Keratinocyte (primary cell): ENCODE measurements at regions not wholly inside any gene's neighbourhood (a gene's known extent, or its start where the extent isn't known, plus 50 kb on each side); places are given as distances from the start of the nearest gene placed in this dataset.

Source experiments
- DNase-seq: peaks from one replicate; pipeline ENCODE4 v3.0.0-alpha.2; 2011; ENCODE audit warnings: low read depth, missing footprints, low spot score
- FAIRE-seq: peaks from 2 replicates; lab custom pipeline; 2011; peaks lifted over from hg19 to GRCh38; lab: Jason Lieb, UNC
- H2AFZ ChIP-seq: 2 replicates; pipeline ENCODE4 v1.6.0; 2012; ENCODE audit warnings: low read length, control low read depth, inconsistent platforms; ENCODE audit not compliant: control insufficient read depth
- H3K27ac ChIP-seq: 2 replicates; pipeline ENCODE4 v1.5.1; 2011; ENCODE audit warnings: low read length; ENCODE audit not compliant: control insufficient read depth, insufficient read depth
- H3K27me3 ChIP-seq: 3 replicates; pipeline ENCODE4 v1.6.0; 2011; ENCODE audit warnings: low read length; ENCODE audit not compliant: control insufficient read depth, insufficient read depth; ENCODE audit errors: extremely low read depth
- H3K36me3 ChIP-seq, 2 experiments: 2 replicates in 1 of 2; 3 replicates in 1 of 2; pipeline ENCODE4 v1.5.1; 2011; ENCODE audit warnings: low read length in 2 of 2, mild to moderate bottlenecking in 1 of 2; ENCODE audit not compliant: control insufficient read depth in 2 of 2, insufficient read depth in 2 of 2; ENCODE audit errors: extremely low read depth in 1 of 2
- H3K4me1 ChIP-seq: 3 replicates; pipeline ENCODE4 v1.5.1; 2011; ENCODE audit warnings: low read length; ENCODE audit not compliant: control insufficient read depth, insufficient read depth; ENCODE audit errors: extremely low read depth
- H3K4me2 ChIP-seq: 3 replicates; pipeline ENCODE4 v1.6.0; 2011; ENCODE audit warnings: low read depth, low read length; ENCODE audit not compliant: control insufficient read depth, insufficient read depth; ENCODE audit errors: extremely low read depth
- H3K4me3 ChIP-seq, 3 experiments: fragments of 200-600 bp in 1 of 3; sonication (generic) in 1 of 3; 2 replicates in 2 of 3; 3 replicates in 1 of 3; pipeline ENCODE4 v1.5.1; 2011 to 2016; ENCODE audit warnings: low read length in 3 of 3, mild to moderate bottlenecking in 3 of 3, control low read depth in 2 of 3, inconsistent platforms in 1 of 3, low read depth in 1 of 3, mixed read lengths in 1 of 3, mixed run types in 1 of 3, moderate library complexity in 1 of 3; ENCODE audit not compliant: control insufficient read depth in 2 of 3, insufficient read depth in 2 of 3; ENCODE audit errors: extremely low read depth in 1 of 3
- H3K79me2 ChIP-seq: 2 replicates; pipeline ENCODE4 v1.6.0; 2012; ENCODE audit warnings: low read length; ENCODE audit not compliant: control insufficient read depth, insufficient read depth
- H3K9ac ChIP-seq: 3 replicates; pipeline ENCODE4 v1.6.0; 2011; ENCODE audit warnings: low read length; ENCODE audit not compliant: control insufficient read depth, insufficient read depth; ENCODE audit errors: extremely low read depth
- H3K9me1 ChIP-seq: 3 replicates; pipeline ENCODE4 v1.6.0; 2011; ENCODE audit warnings: low read length; ENCODE audit not compliant: control insufficient read depth, insufficient read depth; ENCODE audit errors: extremely low read depth
- H3K9me3 ChIP-seq: 2 replicates; pipeline ENCODE4 v1.5.1; 2012; ENCODE audit warnings: low read depth, low read length; ENCODE audit not compliant: control insufficient read depth
- H4K20me1 ChIP-seq: 3 replicates; pipeline ENCODE4 v1.6.0; 2011; ENCODE audit warnings: low read length; ENCODE audit not compliant: control insufficient read depth, insufficient read depth; ENCODE audit errors: extremely low read depth
- EZH2 ChIP-seq: IDR thresholded peaks from one replicate; pipeline ENCODE4 v1.6.1; 2012; ENCODE audit warnings: inconsistent platforms, mild to moderate bottlenecking, low read length, moderate library complexity
- dilution Hi-C: fragments of 300-500 bp; cut with MboI; formaldehyde crosslinking; loops from one replicate; pipeline ENCODE4 v1.7.0; 2020; ENCODE audit warnings: low sequenced_read_pairs; ENCODE audit not compliant: extremely low pct_ligation_motif_present
- TF ChIP-seq, protein P1 (sequence below), 3 experiments: IDR thresholded peaks in 1 of 3; conservative IDR thresholded peaks in 1 of 3; optimal IDR thresholded peaks in 1 of 3; 2 replicates in 2 of 3; 3 replicates in 1 of 3; pipeline versions ENCODE3 to v1.5.1; 2011; ENCODE audit warnings: low read length in 3 of 3, mild to moderate bottlenecking in 3 of 3, moderate library complexity in 2 of 3, control low read depth in 1 of 3, inconsistent platforms in 1 of 3; ENCODE audit not compliant: insufficient read depth in 2 of 3; ENCODE audit errors: extremely low read depth in 1 of 3

- no peaks in the 10 kb centered on the region for H3K9me3 ChIP-seq
- H3K79me2 ChIP-seq, result no peaks in the 10 kb centered on the region
- H4K20me1 ChIP-seq, result no peaks in the 10 kb centered on the region
- no peaks in the 10 kb centered on the region for H3K4me1 ChIP-seq
- no peak overlapping the region for H3K9ac ChIP-seq
- TF ChIP-seq EZH2, result no peak
- TF ChIP-seq, protein P1, sequence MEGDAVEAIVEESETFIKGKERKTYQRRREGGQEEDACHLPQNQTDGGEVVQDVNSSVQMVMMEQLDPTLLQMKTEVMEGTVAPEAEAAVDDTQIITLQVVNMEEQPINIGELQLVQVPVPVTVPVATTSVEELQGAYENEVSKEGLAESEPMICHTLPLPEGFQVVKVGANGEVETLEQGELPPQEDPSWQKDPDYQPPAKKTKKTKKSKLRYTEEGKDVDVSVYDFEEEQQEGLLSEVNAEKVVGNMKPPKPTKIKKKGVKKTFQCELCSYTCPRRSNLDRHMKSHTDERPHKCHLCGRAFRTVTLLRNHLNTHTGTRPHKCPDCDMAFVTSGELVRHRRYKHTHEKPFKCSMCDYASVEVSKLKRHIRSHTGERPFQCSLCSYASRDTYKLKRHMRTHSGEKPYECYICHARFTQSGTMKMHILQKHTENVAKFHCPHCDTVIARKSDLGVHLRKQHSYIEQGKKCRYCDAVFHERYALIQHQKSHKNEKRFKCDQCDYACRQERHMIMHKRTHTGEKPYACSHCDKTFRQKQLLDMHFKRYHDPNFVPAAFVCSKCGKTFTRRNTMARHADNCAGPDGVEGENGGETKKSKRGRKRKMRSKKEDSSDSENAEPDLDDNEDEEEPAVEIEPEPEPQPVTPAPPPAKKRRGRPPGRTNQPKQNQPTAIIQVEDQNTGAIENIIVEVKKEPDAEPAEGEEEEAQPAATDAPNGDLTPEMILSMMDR (optimal IDR thresholded peaks at IDR 0.05 in 1 of 3, IDR thresholded peaks at IDR 0.05 in 1 of 3, conservative IDR thresholded peaks at IDR 0.05 in 1 of 3; ENCODE audit: extremely low read depth in 1 of 3, insufficient read depth in 2 of 3, low read length in 3 of 3), result no peak
- no peak overlapping the region for H3K27ac ChIP-seq
- H3K4me2 ChIP-seq, result no peak overlapping the region
- H3K36me3 ChIP-seq, result no peaks in the 10 kb centered on the region
- DNase-seq (no peak), FAIRE-seq (no peak)
- dilution Hi-C loops, result no loop called here
- no peaks in the 10 kb centered on the region for H3K9me1 ChIP-seq
- H3K4me3 ChIP-seq, result no peak overlapping the region
- no peaks in the 10 kb centered on the region for H3K27me3 ChIP-seq
- no peak overlapping the region for H2AFZ ChIP-seq
Observed at GRCh38 chr1:56191369-56191768, 388.0 kb downstream of the PLPP3 start.

DNA sequence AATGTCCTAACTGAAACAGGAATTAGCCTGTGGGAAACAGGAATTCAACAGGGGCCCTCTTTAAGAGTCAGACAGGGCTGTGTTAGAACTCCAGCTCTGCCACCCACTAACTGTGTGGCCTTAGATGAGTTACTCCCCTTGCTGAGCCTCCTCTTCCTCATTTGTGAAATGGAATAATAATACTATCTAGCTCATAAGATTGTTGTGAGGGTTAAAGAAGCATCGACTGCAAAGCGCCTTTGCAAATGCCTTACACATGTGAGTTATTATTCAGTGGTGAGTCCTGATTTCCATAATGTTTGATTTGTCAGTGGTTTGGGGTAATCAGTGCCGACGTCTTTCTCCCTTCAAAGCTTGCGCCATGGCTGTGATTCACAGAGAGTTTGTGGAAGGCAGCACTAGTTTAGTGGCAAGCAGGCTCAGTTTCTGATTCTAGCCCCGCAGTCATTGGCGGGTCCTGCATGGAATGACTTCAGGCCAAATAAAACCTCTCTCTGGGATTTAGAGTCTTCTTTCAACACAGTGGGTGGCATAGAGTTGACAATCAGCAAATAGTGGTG lies 388.5 kb downstream of the PLPP3 start:
- Histone ChIP-seq H3K27ac (no peak overlapping the region), H2AFZ (no peak overlapping the region), H3K4me3 (no peak overlapping the region), H3K4me1 (no peaks in the 10 kb centered on the region), H3K36me3 (no peaks in the 10 kb centered on the region), H3K9me3 (no peaks in the 10 kb centered on the region), H3K9me1 (no peaks in the 10 kb centered on the region), H3K27me3 (no peaks in the 10 kb centered on the region), H3K9ac (no peak overlapping the region), H3K4me2 (no peak overlapping the region), H3K79me2 (no peaks in the 10 kb centered on the region), H4K20me1 (no peaks in the 10 kb centered on the region)
- DNase-seq, result no peak
- FAIRE-seq, result no peak
- TF ChIP-seq EZH2, result no peak
- TF ChIP-seq, protein P1 (optimal IDR thresholded peaks at IDR 0.05 in 1 of 3, IDR thresholded peaks at IDR 0.05 in 1 of 3, conservative IDR thresholded peaks at IDR 0.05 in 1 of 3; ENCODE audit: extremely low read depth in 1 of 3, insufficient read depth in 2 of 3, low read length in 3 of 3), result no peak
- dilution Hi-C loops, result no loop called here
